Erythroblast (primary cell): ENCODE measurements at regions not wholly inside any gene's neighbourhood (a gene's known extent, or its start where the extent isn't known, plus 50 kb on each side); places are given as distances from the start of the nearest gene placed in this dataset.

Source experiments
- GATA1 ChIP-seq: IDR thresholded peaks from 2 replicates; pipeline ENCODE4 v1.6.1; 2011; ENCODE audit warnings: low read depth, mild to moderate bottlenecking, control low read depth, low read length, moderate library complexity
- POLR2A ChIP-seq: IDR thresholded peaks from 2 replicates; pipeline ENCODE4 v1.6.1; 2011; ENCODE audit warnings: mild to moderate bottlenecking, low read length

DNA sequence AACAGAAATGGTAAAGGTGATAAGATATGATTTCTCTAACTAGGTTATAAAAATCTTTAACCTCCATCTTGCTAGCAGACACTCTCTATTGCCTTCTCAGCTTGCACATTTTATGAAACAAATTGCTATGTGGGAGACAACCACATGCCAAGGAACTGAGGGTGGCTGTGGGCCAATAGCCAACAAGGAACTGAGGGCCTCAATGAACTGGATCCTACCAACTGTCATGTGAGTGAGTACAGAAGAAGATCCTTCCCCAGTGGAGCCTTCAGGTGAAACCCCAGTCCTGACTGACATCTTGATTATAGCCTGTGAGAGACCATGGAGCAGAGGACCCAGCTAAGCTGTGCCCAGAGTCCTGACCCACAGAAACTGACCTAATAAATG, 129.2 kb upstream of the LRIG1 start:
- TF ChIP-seq POLR2A (no peak), GATA1 (no peak)
